Muscle layer of colon (tissue), 2 donors: ENCODE measurements at regions not wholly inside any gene's neighbourhood (a gene's known extent, or its start where the extent isn't known, plus 50 kb on each side); places are given as distances from the start of the nearest gene placed in this dataset.
"Not testable (repeated sequence)": the region's sequence is repeated elsewhere in the genome, so short reads cannot be mapped to it uniquely, and the experiment has no call there.

Source experiments
- H3K27ac ChIP-seq: one replicate; pipeline ENCODE4 v1.7.0; 2013; ENCODE audit warnings: low read depth, mild to moderate bottlenecking, low read length, moderate library complexity
- H3K27me3 ChIP-seq, 2 donors: one replicate each; pipeline ENCODE4 v1.7.0; 2013; ENCODE audit warnings: low read length in 2 of 2, mild to moderate bottlenecking in 2 of 2; ENCODE audit not compliant: insufficient read depth in 2 of 2, control insufficient read depth in 1 of 2
- H3K36me3 ChIP-seq: one replicate; pipeline ENCODE4 v1.7.0; 2013; ENCODE audit warnings: mild to moderate bottlenecking, low read length; ENCODE audit not compliant: insufficient read depth
- H3K4me1 ChIP-seq: one replicate; pipeline ENCODE4 v1.7.0; 2013; ENCODE audit warnings: mild to moderate bottlenecking, low read length; ENCODE audit not compliant: insufficient read depth
- H3K4me3 ChIP-seq, 2 donors: one replicate each; pipeline ENCODE4 v1.7.0; 2013; ENCODE audit warnings: low read length in 2 of 2, low read depth in 1 of 2, mild to moderate bottlenecking in 1 of 2, moderate library complexity in 1 of 2
- H3K9ac ChIP-seq: one replicate; pipeline ENCODE4 v1.7.0; 2013; ENCODE audit warnings: low read length
- H3K9me3 ChIP-seq: one replicate; pipeline ENCODE4 v1.7.0; 2013; ENCODE audit warnings: mild to moderate bottlenecking, low read length
- donor health status: abdominal sarcoma.
- donor health status: Adenocarcinoma of cecum.

GRCh38 chr20:17891131-17891530 lies 77.5 kb downstream of the SNX5 start:
- not testable (repeated sequence) for H3K9me3 ChIP-seq, H3K27me3 ChIP-seq, H3K4me1 ChIP-seq, H3K27ac ChIP-seq, H3K9ac ChIP-seq, H3K36me3 ChIP-seq, H3K4me3 ChIP-seq

DNA sequence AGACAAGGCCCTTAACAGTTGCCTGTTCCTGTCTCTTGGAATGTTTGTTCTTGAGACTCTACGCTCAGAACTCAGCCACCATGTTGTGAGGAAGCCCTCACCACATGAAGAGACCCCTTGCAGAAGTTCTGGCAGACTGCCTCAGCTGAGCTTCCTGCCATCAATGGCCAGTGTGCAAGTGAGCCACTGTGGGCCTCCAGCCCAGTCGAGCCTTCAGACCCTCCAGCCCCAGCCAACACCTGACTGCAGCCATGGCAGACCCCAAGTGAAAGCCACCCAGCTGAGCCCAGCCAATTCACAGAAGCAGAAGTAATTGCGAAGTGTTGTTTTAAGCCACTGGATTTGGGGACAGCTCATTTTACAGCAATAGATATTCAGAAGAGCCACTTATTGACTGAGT lies 78.3 kb downstream of the SNX5 start:
- no peaks in the 10 kb centered on the region for H3K36me3 ChIP-seq
- no peaks in the 10 kb centered on the region for H3K9me3 ChIP-seq
- H3K27ac ChIP-seq, result no peak overlapping the region

GRCh38 chr20:17889226-17889625 lies 79.4 kb downstream of the SNX5 start:
- no peaks in the 10 kb centered on the region for H3K27me3 ChIP-seq
- peaks cover 13% of the 10 kb centered on the region for H3K4me1 ChIP-seq
- H3K4me3 ChIP-seq, result no peak overlapping the region

More for the DNA sequence above, 78.3 kb downstream of the SNX5 start:
- Histone ChIP-seq H3K4me1 (peaks cover 7% of the 10 kb centered on the region), H3K27me3 (no peaks in the 10 kb centered on the region), H3K4me3 (no peak overlapping the region), H3K9ac (no peak overlapping the region)

DNA sequence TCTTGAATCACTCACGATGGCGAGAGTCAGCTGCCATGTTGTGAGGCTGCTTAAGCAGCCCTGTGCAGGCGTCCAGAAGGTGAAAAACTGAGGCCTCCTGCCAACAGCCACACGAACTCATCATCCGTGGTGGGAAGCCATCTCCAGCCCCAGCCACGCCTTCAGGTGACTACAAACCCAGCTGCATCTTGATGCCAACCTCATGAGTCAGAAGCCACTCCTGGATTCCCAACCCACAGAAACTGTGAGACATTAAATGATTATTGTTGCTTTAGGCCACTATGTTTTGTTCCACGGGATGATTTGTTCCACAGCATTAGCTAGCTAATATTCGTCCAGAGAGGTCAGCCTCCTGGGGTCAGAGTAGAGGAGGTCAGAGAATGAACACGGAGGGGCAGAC lies 80.5 kb downstream of the SNX5 start:
- Histone ChIP-seq H3K4me1 (peaks cover 13% of the 10 kb centered on the region), H3K27me3 (no peaks in the 10 kb centered on the region), H3K9ac (no peak overlapping the region), H3K27ac (no peak overlapping the region), H3K4me3 (no peak overlapping the region), H3K36me3 (no peaks in the 10 kb centered on the region), H3K9me3 (no peaks in the 10 kb centered on the region)

More at GRCh38 chr20:17889226-17889625, 79.4 kb downstream of the SNX5 start:
- Histone ChIP-seq H3K9ac (no peak overlapping the region), H3K36me3 (no peaks in the 10 kb centered on the region), H3K9me3 (no peaks in the 10 kb centered on the region), H3K27ac (no peak overlapping the region)

- peaks cover 9% of the 10 kb centered on the region for H3K4me1 ChIP-seq
- no peaks in the 10 kb centered on the region for H3K27me3 ChIP-seq
- H3K9ac ChIP-seq, result no peak overlapping the region
- no peaks in the 10 kb centered on the region for H3K36me3 ChIP-seq
- no peak overlapping the region for H3K27ac ChIP-seq
- no peak overlapping the region for H3K4me3 ChIP-seq
- no peaks in the 10 kb centered on the region for H3K9me3 ChIP-seq
Measured at GRCh38 chr20:17887331-17888030, 81.1 kb downstream of the SNX5 start.

DNA sequence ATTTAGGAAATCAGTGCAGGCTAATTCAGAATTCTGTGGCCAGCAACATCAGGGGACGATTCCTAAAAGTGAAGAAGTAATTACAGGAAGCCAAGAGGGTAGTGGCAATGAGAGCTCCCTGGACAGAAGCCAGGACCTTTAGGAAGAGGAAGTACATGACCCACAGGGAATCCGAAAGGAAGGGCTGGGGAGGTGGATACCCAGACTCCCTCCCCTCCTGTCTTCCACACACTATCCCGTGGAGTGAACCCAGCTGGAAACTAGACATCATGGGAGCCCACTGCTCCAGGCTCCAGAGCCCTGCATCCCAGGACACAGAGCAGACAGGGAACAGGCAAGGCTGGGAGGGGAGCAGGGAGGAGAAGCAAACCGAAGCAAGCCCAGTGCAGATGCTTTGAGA lies 83.0 kb downstream of the SNX5 start:
- Histone ChIP-seq H3K27me3 (no peaks in the 10 kb centered on the region), H3K4me1 (peaks cover 9% of the 10 kb centered on the region), H3K9me3 (no peaks in the 10 kb centered on the region), H3K9ac (no peak overlapping the region), H3K27ac (no peak overlapping the region), H3K36me3 (no peaks in the 10 kb centered on the region), H3K4me3 (no peak overlapping the region)

DNA sequence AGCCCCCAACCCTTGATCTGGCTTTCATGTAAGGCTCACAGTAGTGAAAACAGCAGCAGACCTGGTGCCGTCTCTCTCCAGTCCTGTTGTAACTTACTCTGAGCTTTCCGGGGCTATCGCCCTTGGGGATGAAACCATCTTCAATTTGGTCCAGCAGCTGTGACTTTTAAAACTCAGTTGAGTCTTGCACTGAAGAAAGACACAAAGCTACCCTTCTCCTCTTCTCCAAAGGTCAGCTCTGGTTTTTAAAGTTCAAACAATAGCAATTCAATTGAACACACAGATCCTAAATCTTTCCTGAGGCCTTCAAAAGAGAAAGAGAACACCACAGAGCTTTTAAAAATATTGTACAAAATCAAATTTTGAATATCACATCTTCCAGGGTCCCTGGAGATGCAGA lies 83.5 kb downstream of the SNX5 start:
- H3K27me3 ChIP-seq, result no peaks in the 10 kb centered on the region
- H3K4me1 ChIP-seq, result peaks cover 9% of the 10 kb centered on the region
- no peaks in the 10 kb centered on the region for H3K36me3 ChIP-seq
- no peak overlapping the region for H3K27ac ChIP-seq
- no peak overlapping the region for H3K9ac ChIP-seq
- H3K4me3 ChIP-seq, result no peak overlapping the region
- H3K9me3 ChIP-seq, result no peaks in the 10 kb centered on the region

- no peaks in the 10 kb centered on the region for H3K9me3 ChIP-seq
- no peaks in the 10 kb centered on the region for H3K27me3 ChIP-seq
- no peak overlapping the region for H3K9ac ChIP-seq
- H3K4me3 ChIP-seq, result no peak overlapping the region
- H3K36me3 ChIP-seq, result no peaks in the 10 kb centered on the region
- H3K4me1 ChIP-seq, result peaks cover 9% of the 10 kb centered on the region
- H3K27ac ChIP-seq, result no peak overlapping the region
Measured at GRCh38 chr20:17884307-17885003, 84.1 kb downstream of the SNX5 start.

- Histone ChIP-seq H3K36me3 (no peaks in the 10 kb centered on the region), H3K9me3 (no peaks in the 10 kb centered on the region), H3K27me3 (no peaks in the 10 kb centered on the region), H3K4me3 (no peak overlapping the region), H3K9ac (no peak overlapping the region), H3K4me1 (peaks cover 9% of the 10 kb centered on the region), H3K27ac (no peak overlapping the region)
Measured at GRCh38 chr20:17883592-17884306, 84.8 kb downstream of the SNX5 start.

- no peaks in the 10 kb centered on the region for H3K27me3 ChIP-seq
- peaks cover 9% of the 10 kb centered on the region for H3K4me1 ChIP-seq
- no peak overlapping the region for H3K4me3 ChIP-seq
- no peak overlapping the region for H3K27ac ChIP-seq
- no peak overlapping the region for H3K9ac ChIP-seq
- no peaks in the 10 kb centered on the region for H3K36me3 ChIP-seq
- H3K9me3 ChIP-seq, result no peaks in the 10 kb centered on the region
Measured at GRCh38 chr20:17882834-17883591, 85.6 kb downstream of the SNX5 start.
